ENCODE measurements at regions not wholly inside any gene's neighbourhood (a gene's known extent, or its start where the extent isn't known, plus 50 kb on each side); places are given as distances from the start of the nearest gene placed in this dataset.
"Not testable (repeated sequence)": the region's sequence is repeated elsewhere in the genome, so short reads cannot be mapped to it uniquely, and the experiment has no call there.

DNA sequence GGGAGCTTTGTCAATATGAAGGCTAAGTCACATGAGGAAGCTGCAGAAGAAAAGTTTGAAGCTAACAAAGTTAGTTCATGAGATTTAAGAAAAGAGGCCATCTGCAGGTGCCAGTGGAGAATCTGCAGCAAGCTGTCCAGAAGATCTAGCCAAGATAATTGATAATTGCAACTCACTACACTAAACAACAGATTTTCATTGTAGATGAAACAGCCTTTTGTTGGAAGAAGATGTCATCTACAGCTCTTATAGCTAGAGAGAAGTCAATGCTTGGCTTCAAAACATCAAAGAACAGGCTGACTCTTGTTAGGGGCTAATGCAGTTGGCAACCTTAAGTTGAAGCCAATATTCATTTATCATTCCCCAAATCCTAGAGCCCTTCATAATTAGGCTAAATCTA lies 83.7 kb downstream of the RIN2 start:
- no peaks in the 10 kb centered on the region for H3K4me1 ChIP-seq (ENCODE audit: control insufficient read depth in 2 of 2, insufficient read depth in 2 of 2, low read length in 2 of 2)
- no peak overlapping the region for H3K27ac Mint-ChIP-seq
- POLR2A ChIA-PET, result no interaction called here
- no peak overlapping the region for H3K27ac ChIP-seq (ENCODE audit: low read length in 2 of 2)
- H3K79me2 ChIP-seq (ENCODE audit: control insufficient read depth, insufficient read depth, low read length), result no peaks in the 10 kb centered on the region
- H3K4me2 ChIP-seq (replicated peaks; ENCODE audit: low read depth, low read length, poor library complexity, severe bottlenecking), result no peak overlapping the region
- H3K4me1 Mint-ChIP-seq, result no peaks in the 10 kb centered on the region
- no peaks in the 10 kb centered on the region for H4K20me1 ChIP-seq (ENCODE audit: control insufficient read depth, insufficient read depth, low read length, poor library complexity, severe bottlenecking)
- H3K36me3 ChIP-seq (replicated peaks in 1 of 2; ENCODE audit: control extremely low read depth in 1 of 2, control insufficient read depth in 1 of 2, extremely low read depth in 1 of 2, insufficient read depth in 2 of 2, low read length in 1 of 2), result no peaks in the 10 kb centered on the region
- no peak for DNase-seq
- no peaks in the 10 kb centered on the region for H3K9me3 ChIP-seq (ENCODE audit: control extremely low read depth in 1 of 3, control insufficient read depth in 2 of 3, insufficient read depth in 1 of 3, low read length in 2 of 3)
- H3K4me3 Mint-ChIP-seq, result no peak overlapping the region
- H3K27me3 Mint-ChIP-seq, result peaks cover 28% of the 10 kb centered on the region
- intact Hi-C loops (cut with micrococcal nuclease), result no loop called here
- CTCF ChIA-PET, result no interaction called here
- H3K27me3 ChIP-seq (replicated peaks in 1 of 4; ENCODE audit: control extremely low read depth in 1 of 4, control insufficient read depth in 3 of 4, insufficient read depth in 4 of 4, low read length in 3 of 4), result peaks cover 0 to 10% (median 6%) of the 10 kb centered on the region in 4 experiments
- ATAC-seq (ENCODE audit: low read depth), result no peak
- TF ChIP-seq EZH2 (IDR thresholded peaks at IDR 0.05; ENCODE audit: borderline replicate concordance, insufficient read depth, low read depth, low read length, poor library complexity, severe bottlenecking) (no peak), CTCF (IDR thresholded peaks at IDR 0.05) (no peak)
- H3K9ac ChIP-seq (ENCODE audit: low read length), result no peak overlapping the region
- no peak overlapping the region for H2AFZ ChIP-seq (ENCODE audit: insufficient read depth, low read depth, low read length, poor library complexity, severe bottlenecking)
- peaks cover 2% of the 10 kb centered on the region for H3K9me3 Mint-ChIP-seq (ENCODE audit: insufficient read depth)
- no peak overlapping the region for H3K4me3 ChIP-seq (ENCODE audit: control extremely low read depth in 1 of 5, extremely low read depth in 1 of 5, insufficient read depth in 1 of 5, low read depth in 2 of 5, low read length in 4 of 5)

GRCh38 chr20:19844850-19845249 lies 86.8 kb downstream of the RIN2 start:
- H3K9me3 ChIP-seq (ENCODE audit: control extremely low read depth in 1 of 3, control insufficient read depth in 2 of 3, insufficient read depth in 1 of 3, low read length in 2 of 3); H3K27ac ChIP-seq (ENCODE audit: low read length in 2 of 2); H3K4me3 Mint-ChIP-seq; H3K4me3 ChIP-seq (ENCODE audit: control extremely low read depth in 1 of 5, extremely low read depth in 1 of 5, insufficient read depth in 1 of 5, low read depth in 2 of 5, low read length in 4 of 5); ATAC-seq (ENCODE audit: low read depth); H3K9ac ChIP-seq (ENCODE audit: low read length); POLR2A ChIA-PET; intact Hi-C loops (cut with micrococcal nuclease); H3K4me1 ChIP-seq (ENCODE audit: control insufficient read depth in 2 of 2, insufficient read depth in 2 of 2, low read length in 2 of 2); H3K4me2 ChIP-seq (replicated peaks; ENCODE audit: low read depth, low read length, poor library complexity, severe bottlenecking); H3K36me3 ChIP-seq (replicated peaks in 1 of 2; ENCODE audit: control extremely low read depth in 1 of 2, control insufficient read depth in 1 of 2, extremely low read depth in 1 of 2, insufficient read depth in 2 of 2, low read length in 1 of 2); H3K79me2 ChIP-seq (ENCODE audit: control insufficient read depth, insufficient read depth, low read length); DNase-seq; H3K4me1 Mint-ChIP-seq; H4K20me1 ChIP-seq (ENCODE audit: control insufficient read depth, insufficient read depth, low read length, poor library complexity, severe bottlenecking); H2AFZ ChIP-seq (ENCODE audit: insufficient read depth, low read depth, low read length, poor library complexity, severe bottlenecking); H3K27ac Mint-ChIP-seq; H3K9me3 Mint-ChIP-seq (ENCODE audit: insufficient read depth): not testable (repeated sequence)
- H3K27me3 ChIP-seq (replicated peaks in 1 of 4; ENCODE audit: control extremely low read depth in 1 of 4, control insufficient read depth in 3 of 4, insufficient read depth in 4 of 4, low read length in 3 of 4), result peaks cover 0 to 15% (median 8%) of the 10 kb centered on the region in 4 experiments
- peaks cover 31% of the 10 kb centered on the region for H3K27me3 Mint-ChIP-seq
- CTCF ChIA-PET, result interaction anchor here (0.6 kb wide), 1 partner anchor 41 kb away, joined by 3 read pairs; no protein-coding TSS in a partner anchor
